NCI-H1105 treated with DMSO at 0.1 percent for 48 hours (cell line): ENCODE measurements at regions not wholly inside any gene's neighbourhood (a gene's known extent, or its start where the extent isn't known, plus 50 kb on each side); places are given as distances from the start of the nearest gene placed in this dataset.

ENCODE experiments used
- DNase-seq: peaks from one replicate; lab custom pipeline; 2025; lab: John Stamatoyannopoulos, UW

DNA sequence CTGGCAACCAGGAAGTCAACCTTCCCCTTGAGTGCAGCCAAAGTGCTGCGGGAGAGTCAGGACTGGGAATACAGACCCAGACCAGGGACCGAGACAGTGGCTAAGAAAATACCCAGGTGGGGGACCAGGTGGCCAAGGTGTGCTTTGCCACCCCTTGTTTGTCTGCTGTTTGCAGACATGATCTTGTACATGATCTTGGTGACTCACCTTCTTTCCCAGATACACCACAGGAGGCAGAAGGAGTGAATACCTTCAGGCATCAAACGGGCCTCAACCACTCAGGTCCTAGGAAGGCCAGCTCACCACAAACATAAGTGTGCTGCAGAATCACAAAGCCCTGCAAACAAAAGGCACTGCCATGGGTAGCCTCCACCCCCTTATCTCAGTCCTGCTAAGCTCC, 62.0 kb downstream of the CNGA2 start:
- no peak for DNase-seq

GRCh38 chrX:151801980-151802379, 67.4 kb downstream of the CNGA2 start:
- DNase-seq: no peak

DNA sequence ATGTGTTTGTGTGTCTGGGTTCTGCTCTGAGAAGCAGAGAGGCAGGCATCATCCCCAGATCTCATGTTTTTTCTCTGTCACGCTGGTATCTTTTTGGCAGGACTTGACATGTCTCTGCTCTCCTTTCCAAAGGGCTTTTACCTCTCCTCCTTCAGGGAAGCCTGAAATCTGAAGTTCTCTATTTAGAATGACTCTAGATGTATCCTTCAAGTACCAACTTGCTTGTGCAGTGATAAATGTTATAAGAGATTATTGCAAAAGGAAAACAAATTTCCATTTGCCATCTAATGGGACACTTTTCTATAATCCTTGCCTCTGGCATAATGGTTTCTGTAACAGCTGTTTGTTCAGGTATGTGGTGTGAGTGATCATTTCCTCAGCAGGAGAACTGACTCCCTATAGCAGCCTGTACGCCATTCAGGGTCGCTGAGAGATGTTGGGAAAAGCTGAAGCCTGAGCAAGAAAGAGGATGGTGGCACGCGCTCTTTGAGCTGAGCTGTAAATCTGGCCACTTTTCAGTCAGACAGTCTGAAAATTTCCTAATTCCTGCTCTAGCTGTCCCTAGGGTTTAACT, 72.5 kb downstream of the CNGA2 start:
- no peak for DNase-seq

DNA sequence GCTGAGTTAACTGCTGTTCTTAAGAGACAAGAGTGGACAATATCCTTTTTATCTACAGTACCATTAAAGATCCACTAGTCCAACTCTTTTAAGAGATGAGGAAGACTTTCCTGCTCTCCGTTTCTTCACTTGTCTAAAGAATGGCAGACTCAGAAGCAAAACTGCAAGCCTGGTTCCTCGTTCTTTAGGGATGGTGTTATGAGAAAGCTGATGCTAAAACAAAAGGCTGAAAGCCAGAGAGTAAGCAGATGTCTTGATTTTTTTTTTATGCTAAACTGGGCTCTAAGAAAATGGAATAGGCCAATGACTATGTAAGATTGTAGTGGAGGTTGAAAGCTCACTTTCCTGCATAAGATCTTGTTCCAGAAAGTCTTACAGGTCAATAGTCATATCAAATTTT, 78.1 kb downstream of the CNGA2 start:
- no peak for DNase-seq

DNA sequence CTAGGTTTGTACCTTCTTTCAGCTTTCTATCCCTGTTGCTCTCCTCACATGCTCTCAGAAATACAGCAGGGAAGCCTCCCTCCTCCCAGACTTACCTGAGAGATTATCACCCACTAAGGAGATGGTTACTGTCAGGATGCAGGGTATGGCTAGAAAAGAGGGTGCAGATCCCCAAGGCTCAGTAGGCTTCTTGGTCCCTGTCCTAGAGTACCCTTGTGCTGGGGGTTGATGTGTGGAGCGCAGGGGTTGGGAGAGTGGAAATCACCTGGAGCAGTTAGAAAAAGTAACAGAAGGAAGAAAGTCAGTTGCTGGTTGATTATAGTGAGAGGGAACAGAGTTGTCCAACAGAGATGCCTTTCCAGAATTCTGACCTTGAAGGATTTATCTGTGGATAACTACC, 80.2 kb downstream of the CNGA2 start:
- no peak for DNase-seq

GRCh38 chrX:151815398-151815797, 80.9 kb downstream of the CNGA2 start:
- DNase-seq: no peak

- DNase-seq: no peak
Measured at GRCh38 chrX:151816934-151817333, 82.4 kb downstream of the CNGA2 start.

GRCh38 chrX:151818828-151819227, 84.3 kb downstream of the CNGA2 start:
- DNase-seq: no peak

GRCh38 chrX:151821226-151821625, 86.7 kb downstream of the CNGA2 start:
- no peak for DNase-seq

DNA sequence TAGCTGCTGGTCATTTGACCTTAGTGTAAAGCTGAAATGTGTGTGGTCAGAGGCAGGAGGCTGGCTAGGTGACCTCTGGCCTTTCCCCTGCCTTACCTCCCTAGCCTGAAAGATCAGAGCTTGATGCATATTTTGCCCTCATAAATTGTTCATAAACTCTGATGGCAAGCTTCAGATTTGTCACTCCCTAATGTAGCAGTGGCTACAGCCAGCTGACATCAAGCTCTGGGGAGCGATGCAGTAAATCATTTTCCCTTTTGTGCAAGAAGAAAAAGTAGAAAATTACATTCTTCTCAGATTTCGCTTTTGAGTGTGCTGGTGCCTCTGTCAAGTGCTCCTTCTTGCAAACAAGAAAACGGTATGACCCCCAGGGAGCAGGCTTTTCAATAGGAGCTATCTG, 87.7 kb upstream of the MAGEA4 start:
- peak; percentile 16 for DNase-seq

GRCh38 chrX:151825925-151826485, 86.7 kb upstream of the MAGEA4 start:
- no peak for DNase-seq

DNA sequence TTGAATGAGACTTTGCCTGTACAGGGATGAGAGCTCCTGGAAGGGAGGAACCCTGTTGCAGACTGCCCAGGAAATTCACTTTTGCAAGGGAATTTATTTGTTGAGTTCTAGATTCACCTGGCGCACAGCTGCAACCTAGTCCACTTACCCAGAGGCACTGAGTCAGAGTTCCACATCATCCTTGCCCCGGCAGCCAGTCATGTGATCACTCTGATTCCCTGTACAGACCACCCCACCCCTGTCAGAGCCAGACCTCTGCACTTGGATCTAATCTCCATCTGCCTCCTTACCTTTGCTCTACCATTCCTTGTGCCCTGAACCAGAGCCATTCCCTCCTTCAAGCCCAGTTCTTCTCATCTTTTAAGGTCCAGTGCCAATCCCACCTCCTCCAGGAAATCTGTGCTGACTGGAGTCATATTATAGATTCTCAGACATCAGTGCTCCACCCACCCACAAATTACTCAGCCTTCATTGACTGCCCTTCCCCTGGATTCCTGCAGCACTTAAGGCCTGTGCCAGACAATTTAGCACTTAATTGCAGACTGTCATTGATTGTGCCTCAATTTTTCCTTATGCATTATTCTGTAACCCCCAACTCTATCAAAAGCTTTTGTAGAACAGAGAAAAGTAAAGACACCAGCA, 84.1 kb upstream of the MAGEA4 start:
- DNase-seq: no peak

DNA sequence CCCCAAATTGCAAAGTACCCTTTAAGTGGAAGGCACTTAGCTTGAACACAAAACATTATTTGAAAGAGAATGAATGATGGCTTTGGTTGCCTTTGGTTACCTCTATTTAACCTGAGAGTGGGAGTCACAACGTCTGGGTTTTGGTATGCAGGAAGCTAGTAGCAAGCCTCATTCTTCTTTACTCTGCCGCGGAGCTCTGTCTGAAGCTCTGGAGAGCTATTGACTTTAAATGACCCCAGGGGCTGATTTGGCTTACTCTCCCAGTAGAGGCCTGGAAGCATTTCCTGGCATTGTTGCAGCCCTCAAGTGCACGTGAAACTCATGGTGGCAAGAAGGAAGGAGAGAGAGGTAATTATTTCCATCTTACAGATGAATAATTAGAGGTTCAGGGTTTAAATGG, 81.8 kb upstream of the MAGEA4 start:
- peak; percentile 82 for DNase-seq

DNA sequence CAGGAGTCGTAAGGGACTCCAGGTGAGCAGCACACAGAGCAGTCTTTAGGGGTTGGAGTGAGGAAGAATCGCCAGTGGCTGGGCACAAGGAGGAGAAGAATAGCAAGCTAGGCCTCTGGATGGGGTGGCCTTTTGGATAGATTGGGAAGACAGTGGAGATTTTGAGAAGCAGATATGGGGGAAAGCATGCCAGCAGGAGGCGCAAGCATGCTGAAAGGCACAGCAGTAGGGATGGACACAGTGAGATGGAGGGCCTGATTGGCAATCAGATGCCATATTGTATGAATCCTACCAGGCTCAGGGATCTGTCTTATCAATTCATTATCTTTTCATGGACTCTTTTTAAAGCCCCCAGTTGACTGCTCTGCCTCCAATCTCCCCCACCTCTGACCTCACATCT, 60.4 kb upstream of the MAGEA4 start:
- no peak for DNase-seq

GRCh38 chrX:151854726-151855495, 57.8 kb upstream of the MAGEA4 start:
- DNase-seq: no peak

GRCh38 chrX:151859481-151859880, 53.2 kb upstream of the MAGEA4 start:
- DNase-seq: no peak

DNA sequence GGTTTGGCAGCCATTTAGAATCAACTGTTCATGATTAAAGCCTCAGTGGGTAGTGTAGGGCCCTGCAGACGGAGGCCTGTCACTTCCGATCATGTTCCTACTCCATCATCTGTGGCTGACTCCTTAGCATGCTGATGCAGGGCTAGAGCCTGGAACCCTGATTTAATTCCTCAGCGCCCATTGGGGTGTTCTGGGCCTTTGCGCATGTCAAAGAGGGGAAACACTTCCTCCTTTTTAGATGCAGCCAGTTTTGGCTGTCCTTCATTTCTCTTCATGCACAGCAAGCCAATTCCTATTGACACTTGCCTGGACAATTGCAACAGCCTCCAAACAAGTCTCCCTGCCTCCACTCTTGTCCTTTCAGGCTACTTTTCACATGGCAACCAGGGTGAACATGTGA, 51.9 kb upstream of the MAGEA4 start:
- no peak for DNase-seq
